ENCODE measurements at regions not wholly inside any gene's neighbourhood (a gene's known extent, or its start where the extent isn't known, plus 50 kb on each side); places are given as distances from the start of the nearest gene placed in this dataset.
A peak's percentile ranks its signal among the peaks of the same experiment; 100 is the strongest.

DNA sequence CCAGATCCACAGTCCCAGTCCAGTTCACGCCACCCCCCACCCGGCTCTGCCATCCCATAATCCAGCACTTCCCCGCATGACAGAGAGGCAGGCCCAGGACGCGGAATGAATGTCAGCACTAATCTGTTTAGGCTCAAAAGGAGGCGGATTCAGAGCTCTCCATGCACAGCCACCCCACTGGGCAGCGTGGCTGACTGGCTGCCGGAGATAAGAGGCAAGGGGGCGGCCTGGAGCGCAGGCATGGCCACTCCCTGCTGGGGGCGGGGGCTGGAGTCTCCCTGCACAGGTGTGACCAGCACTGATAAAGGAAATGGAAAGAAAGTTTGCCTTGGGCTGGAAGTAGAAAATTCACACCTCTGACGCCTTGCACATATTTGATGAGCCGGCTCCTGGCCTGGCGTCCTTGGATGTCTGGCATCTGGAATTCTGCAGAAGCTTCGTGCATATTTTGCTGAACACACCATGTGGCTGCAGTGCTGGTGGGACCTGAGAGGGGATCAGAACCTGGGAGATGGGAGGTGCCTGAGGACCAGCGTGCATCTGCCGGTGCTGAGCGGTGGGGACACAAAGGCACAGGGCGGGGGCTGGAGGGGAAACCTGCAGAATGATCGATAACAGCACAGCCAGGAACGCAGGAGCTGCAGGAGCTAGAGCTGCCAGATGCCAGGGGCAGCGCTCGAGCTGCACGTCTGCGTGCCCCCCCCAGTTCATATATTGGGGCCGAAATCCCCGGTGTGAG is 344.4 kb downstream of the CTTN start:
- no peak for DNase-seq (ENCODE audit: low spot score)

DNA sequence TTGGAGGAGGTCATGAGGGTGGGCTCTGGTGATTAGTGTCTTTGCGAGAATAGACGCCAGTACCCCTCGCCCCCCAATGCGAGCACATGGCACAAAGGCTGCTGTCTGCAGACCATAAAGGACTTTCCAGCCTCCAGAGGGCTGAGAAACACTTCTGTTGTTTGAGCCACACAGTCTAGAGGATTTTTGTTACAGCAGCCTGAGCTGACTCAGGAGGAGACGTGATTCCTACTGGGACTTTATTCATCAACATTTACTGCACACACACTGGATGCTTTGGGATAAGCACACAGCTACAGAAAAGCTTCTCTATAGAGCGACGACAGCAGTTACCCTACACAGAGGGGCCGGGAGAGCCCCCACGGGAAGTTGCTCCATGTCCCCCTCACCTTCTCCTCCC is 345.0 kb downstream of the CTTN start:
- no peak for DNase-seq (ENCODE audit: low spot score)

DNA sequence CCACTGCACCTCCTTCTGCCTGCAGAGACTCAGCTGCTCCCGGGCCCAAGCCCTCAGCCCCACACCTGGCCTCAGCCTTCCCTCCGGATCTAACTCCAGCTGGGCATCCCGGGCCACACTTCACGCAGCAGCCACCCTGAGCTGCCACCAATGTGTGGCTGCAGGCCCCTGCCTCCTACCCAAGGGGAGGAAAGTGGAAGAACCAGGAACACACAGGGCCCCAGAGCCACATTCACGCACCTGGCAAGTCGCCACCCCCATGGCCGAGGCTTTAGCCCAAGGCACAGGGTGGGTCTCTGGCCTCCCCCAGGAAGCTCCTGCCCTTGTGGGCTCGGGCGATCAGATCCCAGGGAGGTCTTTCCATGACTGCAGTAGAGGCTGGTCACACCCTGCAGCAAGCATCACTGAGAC is 345.6 kb downstream of the CTTN start:
- DNase-seq (ENCODE audit: low spot score): no peak

DNA sequence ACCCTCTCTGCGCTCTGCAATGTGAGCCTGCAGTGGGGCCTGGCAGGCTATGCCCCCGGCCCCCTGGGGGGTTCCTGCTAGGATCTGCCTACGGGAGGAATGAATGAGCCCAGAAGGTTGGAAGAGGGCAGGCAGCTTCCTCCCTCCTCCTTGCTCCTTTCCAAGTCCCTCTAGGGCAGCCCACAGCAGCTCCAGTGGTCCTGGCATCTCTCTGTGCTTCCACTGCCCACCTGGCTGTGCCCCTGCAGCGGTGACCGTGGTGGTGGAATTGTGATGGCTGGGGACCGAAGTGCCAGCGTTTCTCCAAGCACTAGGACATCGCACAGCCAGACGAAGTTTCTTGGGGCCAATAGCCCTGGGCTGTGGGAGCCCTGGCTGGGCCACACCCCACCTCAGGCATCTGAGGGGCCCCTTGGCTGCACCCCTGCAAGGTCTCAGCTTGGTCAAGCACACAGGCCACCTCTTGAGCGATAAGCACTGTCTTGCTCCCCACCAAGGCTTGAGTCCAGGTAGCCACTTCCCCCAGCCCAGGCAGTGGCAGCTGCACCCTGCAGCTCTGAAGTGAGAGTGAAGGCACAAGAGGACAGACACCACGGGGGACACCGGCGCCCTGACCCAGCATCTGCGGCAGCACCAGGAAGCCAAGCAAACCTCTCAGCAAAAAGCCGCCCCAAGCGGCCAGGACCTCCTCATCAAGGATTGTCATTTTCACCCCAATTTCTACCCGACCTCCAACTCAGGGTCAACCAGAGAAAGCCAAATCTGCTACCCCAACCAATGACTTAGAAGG is 346.3 kb downstream of the CTTN start:
- no peak for DNase-seq (ENCODE audit: low spot score)

DNA sequence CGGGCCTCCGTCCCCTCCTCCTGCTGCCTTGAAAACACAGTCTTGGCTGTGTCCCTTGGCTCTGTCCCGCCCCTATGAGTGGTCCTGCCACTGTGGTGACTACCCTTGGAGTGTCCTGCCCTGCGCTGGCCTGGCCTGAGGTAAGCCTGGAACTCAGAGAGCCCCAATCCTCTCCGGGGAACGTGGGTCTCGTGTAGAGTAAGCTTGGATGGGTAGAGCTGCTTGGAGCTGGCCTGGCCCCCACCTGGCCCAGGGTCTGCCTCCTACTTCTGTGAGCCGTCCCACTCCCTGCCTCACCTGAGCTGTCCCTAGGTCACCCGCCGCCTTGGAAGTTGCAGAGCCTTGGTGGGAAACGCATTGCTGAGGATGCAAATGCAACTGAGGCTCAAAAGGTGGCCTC is 347.1 kb downstream of the CTTN start:
- no peak for DNase-seq (ENCODE audit: low spot score)

DNA sequence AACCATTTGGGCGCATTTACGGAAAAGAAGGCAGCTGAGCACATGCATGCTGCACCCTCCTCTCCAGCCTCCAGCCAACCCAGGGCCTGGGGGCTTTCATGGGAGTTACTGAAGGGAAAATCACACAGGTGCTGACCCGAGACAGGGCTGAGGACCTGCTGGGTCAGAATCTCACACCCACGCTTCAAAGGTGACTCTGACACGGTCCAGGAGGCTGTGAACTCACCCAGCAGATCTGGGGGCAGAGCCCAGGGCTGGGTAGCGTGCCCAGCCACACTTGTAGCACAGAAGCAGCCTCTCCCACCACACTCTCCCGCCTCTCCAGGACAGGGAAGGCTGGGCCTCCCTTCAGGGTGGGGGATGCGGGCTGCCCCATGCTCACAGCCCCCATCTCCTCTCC is 347.6 kb downstream of the CTTN start:
- no peak for DNase-seq (ENCODE audit: low spot score)

DNA sequence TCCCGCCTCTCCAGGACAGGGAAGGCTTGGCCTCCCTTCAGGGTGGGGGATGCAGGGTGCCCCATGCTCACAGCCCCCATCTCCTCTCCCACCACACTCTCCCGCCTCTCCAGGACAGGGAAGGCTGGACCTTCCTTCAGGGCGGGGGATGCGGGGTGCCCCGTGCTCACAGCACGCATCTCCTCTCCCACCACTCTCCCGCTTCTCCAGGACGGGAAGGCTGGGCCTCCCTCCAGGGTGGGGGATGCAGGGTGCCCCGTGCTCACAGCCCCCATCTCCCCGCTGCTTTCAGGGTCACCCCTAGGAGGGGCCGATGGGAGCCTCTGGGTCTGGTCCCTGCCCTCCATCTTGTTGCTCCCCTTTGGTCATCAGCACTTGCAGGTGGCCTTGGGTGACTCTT is 348.0 kb downstream of the CTTN start:
- no peak for DNase-seq (ENCODE audit: low spot score)

DNA sequence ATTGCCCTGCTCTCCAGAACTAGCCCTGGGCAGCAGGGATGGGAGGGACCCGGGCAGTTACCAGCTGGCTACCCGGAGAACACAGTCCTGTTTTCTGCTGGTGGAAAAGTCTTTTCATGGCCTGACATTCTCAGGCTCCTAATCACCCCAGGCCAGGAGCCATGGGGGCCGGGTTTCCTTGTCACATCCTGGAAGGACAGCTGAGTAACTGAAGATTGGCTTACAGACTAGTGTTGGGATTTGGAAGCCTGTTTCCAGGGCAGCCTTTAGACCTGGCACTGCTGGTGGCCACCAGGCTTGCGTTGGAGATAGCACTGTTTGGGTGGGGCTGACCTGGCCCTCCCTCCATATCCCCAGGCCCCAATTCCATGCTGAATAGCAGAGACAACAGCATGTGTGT is 349.0 kb downstream of the CTTN start:
- DNase-seq (ENCODE audit: low spot score): no peak

DNA sequence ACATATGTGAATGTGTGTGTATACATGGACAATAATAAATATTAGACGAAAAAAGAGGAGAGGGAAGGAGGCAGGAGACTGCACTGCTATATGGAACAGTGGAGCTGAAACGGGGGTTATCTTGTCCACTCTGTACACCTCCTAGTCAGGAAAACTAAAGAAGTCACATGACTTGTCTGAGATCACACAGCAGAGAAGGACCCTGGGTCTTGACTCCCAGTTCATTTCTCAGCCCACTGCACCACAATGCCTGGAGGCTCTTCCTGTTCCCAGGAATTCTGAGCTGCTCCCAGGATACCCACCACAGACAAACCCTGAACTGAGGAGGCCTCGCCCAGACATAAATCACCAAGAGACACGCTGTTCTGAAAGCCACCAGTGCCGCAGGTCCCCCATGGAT is 349.6 kb downstream of the CTTN start:
- no peak for DNase-seq (ENCODE audit: low spot score)

DNA sequence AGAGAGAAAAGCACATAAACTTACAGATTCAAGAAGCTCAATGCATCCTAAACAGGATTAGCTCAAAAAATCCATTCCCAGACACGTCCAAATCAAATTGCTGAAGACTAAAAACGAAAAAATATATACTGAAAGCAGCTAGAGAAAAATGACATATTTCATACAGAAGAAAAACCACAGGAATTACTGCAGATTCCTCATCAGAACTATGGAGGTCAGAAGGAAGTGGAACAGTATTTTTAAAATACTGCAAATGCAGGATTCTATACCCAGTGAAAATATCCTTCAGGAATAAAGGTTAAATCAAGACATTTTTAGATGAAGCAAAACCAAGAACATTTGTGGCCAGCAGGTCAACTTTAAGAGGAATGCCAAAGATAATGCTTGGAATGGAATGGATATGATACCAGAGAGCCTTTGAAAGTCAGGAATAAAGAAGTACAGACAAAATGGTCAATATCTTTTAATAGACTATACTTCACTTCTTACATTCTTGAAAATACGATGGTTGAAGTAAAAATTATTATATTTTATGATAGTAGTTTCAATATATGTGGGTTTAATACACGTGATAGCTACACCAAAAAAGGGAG is 352.9 kb downstream of the CTTN start:
- DNase-seq (ENCODE audit: low spot score): no peak

DNA sequence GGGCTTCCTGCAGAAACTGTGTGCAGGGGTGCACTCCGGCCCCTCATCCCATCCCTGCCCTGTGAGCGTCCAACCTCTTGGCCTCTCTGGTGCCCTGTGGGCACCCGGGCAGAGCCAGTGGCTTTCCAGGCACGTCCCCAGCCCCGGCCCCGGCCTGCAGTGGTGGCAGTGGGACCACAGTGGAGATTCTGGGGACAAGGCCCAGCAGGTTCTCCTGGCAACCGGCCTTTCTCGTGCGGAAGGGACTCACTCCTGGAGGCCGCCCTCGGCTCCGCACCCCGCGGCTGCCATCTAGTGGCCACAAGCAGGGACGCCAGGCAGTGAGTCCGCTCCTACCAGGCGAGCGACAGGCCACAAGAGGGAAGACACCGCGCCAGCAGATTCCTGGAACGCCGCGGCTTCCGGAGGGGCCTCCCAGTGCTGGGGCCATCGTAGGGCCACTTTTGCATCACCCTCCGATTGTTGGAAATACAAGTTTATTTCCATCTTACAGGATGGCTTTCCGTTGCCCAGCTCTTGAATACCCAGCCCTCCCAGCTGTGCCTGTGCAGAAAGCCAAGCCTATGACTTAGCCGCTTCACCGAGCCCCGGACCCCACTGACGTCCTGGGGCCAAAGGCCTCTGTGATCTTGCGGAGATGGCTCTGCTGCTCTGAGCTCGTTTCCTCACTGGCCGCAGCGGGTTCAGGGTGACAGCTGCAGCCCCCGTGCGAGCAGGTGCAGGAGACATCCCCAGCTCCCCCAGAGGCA is 357.3 kb downstream of the CTTN start:
- DNase-seq (ENCODE audit: low spot score): peak; percentile 85

DNA sequence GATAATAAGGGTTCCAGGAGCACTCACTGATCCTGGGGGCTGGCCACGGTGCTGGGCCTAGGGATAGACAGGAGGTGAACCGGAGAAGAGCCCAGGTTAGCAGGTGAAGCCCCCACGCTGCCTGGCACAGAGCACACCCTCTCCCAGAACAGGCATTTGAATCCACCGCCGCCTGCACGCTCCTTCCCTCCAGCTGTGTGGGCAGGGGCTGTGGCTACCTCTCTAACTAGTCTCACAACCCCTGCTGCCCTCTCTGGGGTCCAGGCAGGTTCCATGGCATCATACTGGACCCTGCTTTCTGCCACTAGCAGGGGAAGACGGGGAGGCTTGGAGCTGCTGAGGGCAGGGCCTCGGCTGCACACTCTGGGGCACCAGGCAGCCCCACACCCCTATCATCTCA is 358.0 kb downstream of the CTTN start:
- no peak for DNase-seq (ENCODE audit: low spot score)

DNA sequence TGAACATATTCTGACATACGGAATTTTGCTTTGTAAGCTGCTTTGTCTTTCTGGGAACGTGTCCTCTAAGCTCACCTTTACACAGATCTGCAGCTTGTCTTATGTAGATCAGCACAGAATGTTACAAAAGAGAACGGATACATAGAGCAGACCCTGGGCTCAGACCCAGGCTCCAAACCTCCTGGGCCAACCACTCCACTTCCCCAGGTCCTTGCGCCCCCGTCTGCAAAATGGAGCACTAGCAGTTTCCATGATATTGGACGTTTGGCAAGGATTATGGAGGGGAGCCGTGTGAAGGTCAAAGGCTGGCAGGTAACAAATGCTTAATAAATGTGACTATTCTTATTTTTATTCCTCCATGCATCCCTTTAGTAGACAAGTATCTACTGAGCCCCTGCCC is 358.4 kb downstream of the CTTN start:
- no peak for DNase-seq (ENCODE audit: low spot score)

DNA sequence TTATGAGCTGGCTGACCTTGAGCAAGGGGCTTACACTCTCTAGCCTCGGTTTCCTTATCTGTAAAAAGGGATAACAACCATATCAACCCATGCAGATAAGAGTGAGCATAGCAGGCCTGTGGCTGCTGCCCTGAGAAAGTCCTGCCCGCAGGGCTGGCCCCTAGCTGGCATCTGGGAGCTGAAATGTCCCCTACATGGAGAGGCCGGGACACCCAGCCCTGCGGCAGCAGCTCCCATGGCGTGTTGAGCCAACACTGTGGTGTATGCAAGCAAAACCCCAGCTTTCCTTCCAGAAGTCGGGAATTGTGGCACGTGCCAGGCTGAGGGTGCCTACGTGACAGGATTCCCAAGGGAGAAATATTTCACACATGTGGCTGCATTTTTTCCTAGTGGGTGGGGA is 358.9 kb downstream of the CTTN start:
- no peak for DNase-seq (ENCODE audit: low spot score)

DNA sequence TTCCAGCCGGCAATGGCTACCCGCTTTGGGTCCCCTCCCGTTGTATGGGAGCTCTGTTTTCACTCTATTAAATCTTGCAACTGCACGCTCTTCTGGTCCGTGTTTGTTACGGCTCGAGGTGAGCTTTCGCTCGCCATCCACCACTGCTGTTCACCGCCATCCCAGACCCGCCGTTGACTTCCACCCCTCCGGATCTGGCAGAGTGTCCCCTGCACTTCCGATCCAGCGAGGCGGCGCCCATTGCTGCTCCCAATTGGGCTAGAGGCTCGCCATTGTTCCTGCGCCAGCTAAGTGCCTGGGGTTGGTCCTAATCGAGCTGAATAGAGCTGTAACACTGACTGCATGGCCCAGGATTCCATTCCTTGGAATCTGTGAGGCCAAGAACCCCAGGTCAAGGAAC is 359.9 kb downstream of the CTTN start:
- no peak for DNase-seq (ENCODE audit: low spot score)

DNA sequence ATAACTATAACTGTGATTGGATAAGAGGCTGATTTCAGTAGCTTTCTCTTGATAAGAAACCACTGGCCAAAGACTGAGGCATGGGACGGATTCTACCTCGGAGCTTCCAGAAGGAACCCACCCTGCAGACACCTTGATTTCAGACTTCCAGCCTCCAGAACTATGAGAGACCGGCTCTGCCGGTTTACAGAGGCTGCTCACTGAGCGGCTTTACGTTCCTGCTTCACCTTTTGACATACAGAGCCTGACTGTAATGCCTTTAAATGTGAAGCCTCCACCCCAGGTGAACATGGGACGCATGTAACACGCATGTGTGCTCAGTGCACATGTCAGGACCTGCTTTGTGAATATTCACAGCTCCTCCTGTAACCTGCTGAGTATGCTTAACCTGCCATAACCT is 361.5 kb downstream of the CTTN start:
- no peak for DNase-seq (ENCODE audit: low spot score)

DNA sequence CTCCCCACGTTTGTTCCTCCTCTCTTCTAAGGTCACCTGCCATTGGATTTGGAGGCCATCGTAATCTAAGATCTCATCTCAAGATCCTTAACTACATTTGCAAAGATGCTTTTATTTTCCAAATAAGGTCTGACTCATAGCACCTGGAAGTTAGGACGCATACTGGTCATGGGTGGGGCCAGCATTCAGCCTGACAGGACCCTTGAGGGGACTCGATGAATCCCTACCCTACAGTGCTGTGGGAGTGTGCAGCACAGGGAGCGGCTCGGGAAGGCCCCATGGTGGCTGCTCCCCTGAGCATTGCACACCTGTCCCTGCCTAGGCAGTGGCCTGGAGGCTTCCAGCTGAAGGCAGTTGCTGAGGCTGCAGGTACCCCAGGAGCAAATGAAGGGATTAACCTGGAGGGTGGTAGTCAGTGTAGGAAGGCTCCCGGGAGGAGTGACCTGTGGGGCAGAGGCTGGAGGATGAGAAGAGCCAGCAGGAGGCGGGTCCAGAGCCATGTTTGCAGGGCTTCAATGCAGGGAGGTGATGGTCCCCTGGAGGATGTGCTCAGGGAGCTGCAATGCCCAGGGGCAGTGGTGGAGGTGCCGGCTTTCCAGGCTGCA is 362.2 kb downstream of the CTTN start:
- no peak for DNase-seq (ENCODE audit: low spot score)

DNA sequence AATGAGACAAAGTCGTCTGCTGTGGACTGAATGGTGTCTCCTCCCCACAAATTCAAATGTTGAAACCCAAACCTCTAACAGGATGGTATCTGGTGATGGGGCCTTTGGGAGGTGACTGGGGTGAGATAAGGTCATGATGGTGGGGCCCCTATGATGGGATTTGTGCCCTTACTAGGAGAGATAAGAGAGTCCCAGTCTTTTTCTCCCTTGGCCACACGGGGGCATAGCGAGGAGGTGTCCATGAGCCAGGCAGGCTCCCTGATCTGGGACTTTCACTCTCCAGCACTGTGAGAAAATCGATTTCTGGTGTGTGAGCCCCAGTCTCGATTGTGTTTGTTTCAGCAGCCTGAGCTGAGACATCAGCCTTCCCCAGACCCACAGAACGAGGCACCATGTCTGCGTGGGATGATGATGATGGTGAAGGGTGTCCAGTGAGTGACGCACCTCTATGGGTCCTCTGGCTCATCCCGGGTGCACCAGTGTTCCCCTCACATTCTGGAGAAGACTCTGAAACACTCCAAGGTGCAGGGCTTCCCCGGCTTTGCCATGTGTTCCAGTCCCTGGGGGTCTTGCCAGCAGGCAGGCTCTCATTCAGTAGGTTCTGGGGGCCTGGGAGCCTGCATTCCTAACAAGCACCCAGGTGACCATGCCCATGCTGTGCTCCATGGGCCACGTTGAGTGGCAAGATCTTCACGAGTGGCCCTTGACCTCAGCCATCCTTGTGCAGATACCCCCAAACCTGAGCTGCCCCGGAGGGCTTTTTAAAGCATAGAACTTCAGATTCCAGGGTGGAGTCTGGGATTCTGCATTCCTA is 363.0 kb downstream of the CTTN start:
- DNase-seq (ENCODE audit: low spot score): no peak

DNA sequence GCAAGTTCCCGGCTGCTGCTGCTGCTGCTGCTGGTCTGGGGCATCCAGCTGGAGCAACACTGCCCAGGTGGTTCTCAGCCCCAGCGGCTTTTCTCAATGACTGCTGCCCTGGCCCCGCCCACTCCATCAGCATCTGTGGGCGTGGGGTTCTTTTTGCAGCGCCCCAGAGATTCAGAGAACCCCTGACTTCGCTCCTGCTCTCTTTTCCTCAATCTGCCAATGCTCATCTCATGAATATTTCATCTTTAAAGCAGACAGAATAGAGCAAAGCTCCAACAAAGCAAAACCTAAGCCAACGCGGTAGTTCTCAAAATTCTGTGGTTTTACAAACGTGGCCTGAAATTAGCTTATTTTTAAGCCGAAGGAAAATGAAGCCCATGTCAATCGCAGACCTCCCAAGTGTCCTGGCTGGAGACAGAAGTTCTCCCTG is 363.6 kb downstream of the CTTN start:
- no peak for DNase-seq (ENCODE audit: low spot score)

DNA sequence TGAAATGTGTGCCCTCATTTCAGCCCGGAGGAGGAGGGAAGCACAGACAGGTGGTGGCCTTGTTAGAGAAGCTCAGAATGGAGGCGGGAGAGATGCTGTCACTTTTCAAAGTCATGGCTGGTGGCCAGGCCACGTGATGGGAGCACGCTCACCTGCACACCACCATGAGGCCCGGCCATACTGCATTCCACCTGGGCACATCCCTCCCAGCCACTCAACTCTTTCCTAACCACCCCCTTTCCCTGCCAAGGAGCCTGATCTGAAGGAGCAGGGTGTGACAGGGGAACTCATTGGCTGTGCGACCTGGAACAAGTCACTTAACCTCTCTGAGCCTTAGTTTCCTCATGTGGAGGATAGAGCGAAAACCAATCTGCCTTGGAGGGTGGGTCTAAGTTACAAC is 364.5 kb downstream of the CTTN start:
- no peak for DNase-seq (ENCODE audit: low spot score)

DNA sequence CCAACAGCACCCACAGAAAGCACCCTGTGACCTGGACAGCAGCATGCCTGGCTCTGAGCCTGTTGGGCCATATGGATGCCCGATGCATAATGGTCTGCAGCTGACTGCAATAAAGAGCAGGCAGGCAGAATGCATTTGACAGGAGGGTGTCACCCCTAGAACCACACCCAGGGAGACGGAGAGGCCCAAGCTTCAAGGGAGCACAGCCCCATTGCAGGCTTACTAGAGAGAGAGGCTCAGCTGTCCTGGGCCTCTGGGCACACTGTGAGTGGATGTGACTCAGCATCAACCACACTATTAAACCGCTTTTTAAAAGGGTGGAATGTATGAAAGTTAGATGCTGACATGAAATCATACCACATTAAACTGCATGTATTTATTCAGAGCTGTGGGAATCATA is 365.3 kb downstream of the CTTN start:
- DNase-seq (ENCODE audit: low spot score): no peak

All from germinal center (tissue), 1 donor.